CD8-positive, alpha-beta memory T cell (primary cell): ENCODE measurements at regions not wholly inside any gene's neighbourhood (a gene's known extent, or its start where the extent isn't known, plus 50 kb on each side); places are given as distances from the start of the nearest gene placed in this dataset.

Experiments
- CTCF ChIA-PET: fragments of 350-600 bp; sonication (Branson Sonifier 250); formaldehyde crosslinking; loops from one replicate; lab custom pipeline; 2021; ENCODE audit warnings: antibody characterized with exemption; lab: Charles Lee
- POLR2A ChIA-PET: fragments of 350-600 bp; sonication (Branson Sonifier 250); formaldehyde crosslinking; loops from one replicate; lab custom pipeline; 2021; ENCODE audit warnings: antibody characterized with exemption; lab: Charles Lee
- DNase-seq, 5 donors: peaks; one replicate each; pipeline versions ENCODE4 v3.0.0 to v3.0.0-alpha.2; 2020 to 2022; ENCODE audit warnings: mixed read lengths in 1 of 5
- H3K27ac ChIP-seq: one replicate; pipeline ENCODE4 v1.7.0; 2013; ENCODE audit warnings: low read depth, mild to moderate bottlenecking, low read length, moderate library complexity
- H3K27me3 ChIP-seq: 2 replicates; pipeline ENCODE4 v1.7.0; 2013; ENCODE audit warnings: low read length, mild to moderate bottlenecking; ENCODE audit not compliant: insufficient read depth, poor library complexity, severe bottlenecking
- H3K36me3 ChIP-seq: 2 replicates; pipeline ENCODE4 v1.7.0; 2013; ENCODE audit warnings: mild to moderate bottlenecking, low read length, moderate library complexity; ENCODE audit not compliant: insufficient read depth
- H3K4me1 ChIP-seq: 2 replicates; pipeline ENCODE4 v1.7.0; 2013; ENCODE audit warnings: mild to moderate bottlenecking, low read length, moderate library complexity; ENCODE audit not compliant: insufficient read depth
- H3K4me3 ChIP-seq: 2 replicates; pipeline ENCODE4 v1.7.0; 2013; ENCODE audit warnings: mild to moderate bottlenecking, low read length
- H3K9me3 ChIP-seq: 2 replicates; pipeline ENCODE4 v1.7.0; 2013; ENCODE audit warnings: mild to moderate bottlenecking, low read length
- H3K27ac Mint-ChIP-seq, 8 donors: one replicate each; pipeline ENCODE4 v1.8.0; 2020 to 2021; ENCODE audit warnings: mixed read lengths in 8 of 8, mild to moderate bottlenecking in 6 of 8, inconsistent platforms in 3 of 8, moderate library complexity in 3 of 8
- H3K27me3 Mint-ChIP-seq, 2 donors: one replicate each; pipeline ENCODE4 v1.8.0; 2020 to 2021; ENCODE audit warnings: mixed read lengths in 2 of 2, mild to moderate bottlenecking in 1 of 2, moderate library complexity in 1 of 2
- H3K36me3 Mint-ChIP-seq, 3 donors: one replicate each; pipeline ENCODE4 v1.8.0; 2020 to 2021; ENCODE audit warnings: mixed read lengths in 3 of 3, inconsistent platforms in 1 of 3, mild to moderate bottlenecking in 1 of 3
- H3K4me1 Mint-ChIP-seq, 3 donors: one replicate each; pipeline ENCODE4 v1.8.0; 2020 to 2021; ENCODE audit warnings: mixed read lengths in 3 of 3, inconsistent platforms in 1 of 3, mild to moderate bottlenecking in 1 of 3
- H3K4me3 Mint-ChIP-seq, 7 donors: one replicate each; pipeline ENCODE4 v1.8.0; 2020 to 2021; ENCODE audit warnings: mixed read lengths in 7 of 7, mild to moderate bottlenecking in 6 of 7, moderate library complexity in 4 of 7, inconsistent platforms in 2 of 7
- H3K9me3 Mint-ChIP-seq, 5 donors: one replicate each; pipeline ENCODE4 v1.8.0; 2020 to 2022; ENCODE audit warnings: mixed read lengths in 5 of 5, mild to moderate bottlenecking in 3 of 5, moderate library complexity in 2 of 5, inconsistent platforms in 1 of 5

DNA sequence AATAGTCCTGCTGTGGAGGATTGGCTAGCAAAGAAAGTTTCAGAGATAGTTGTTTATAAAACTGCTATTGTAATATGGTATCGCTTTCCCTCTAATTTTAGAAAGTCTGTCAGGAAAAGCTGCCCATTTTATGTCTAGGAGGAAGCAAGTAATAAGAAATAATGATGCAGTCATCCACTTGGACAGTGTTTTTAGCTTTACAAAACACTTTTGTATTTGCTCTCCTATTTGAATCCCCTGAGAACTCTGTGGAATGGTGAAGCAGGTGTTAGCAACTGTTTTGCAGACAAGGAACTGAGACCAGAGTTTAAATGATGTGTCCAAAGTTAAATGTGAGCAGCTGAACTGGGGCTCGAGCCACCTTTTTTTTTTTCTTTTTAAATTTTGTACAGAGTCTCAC is 455.8 kb downstream of the XPNPEP1 start:
- CTCF ChIA-PET, result no interaction called here
- no peak overlapping the region for H3K4me3 Mint-ChIP-seq

DNA sequence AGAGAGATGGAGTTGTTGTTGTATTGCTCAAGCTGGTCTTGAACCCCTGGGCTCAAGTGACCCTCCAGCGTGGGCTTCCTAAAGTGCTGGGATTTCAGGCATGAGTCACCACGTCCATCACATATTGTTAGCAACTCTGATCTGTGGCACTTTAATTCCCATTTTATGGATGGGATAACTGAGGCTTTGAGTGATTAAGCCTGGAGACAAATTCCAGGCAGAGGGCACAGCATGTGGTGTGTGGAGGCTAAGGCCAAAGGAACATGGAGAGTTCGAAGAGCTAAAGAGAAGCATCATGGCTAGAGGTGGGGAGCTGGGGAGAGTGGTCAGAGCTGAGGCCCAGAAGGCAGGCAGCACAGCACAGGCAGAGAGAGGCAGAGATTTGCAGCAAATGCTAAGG is 458.4 kb downstream of the XPNPEP1 start:
- ChIA-PET CTCF (no interaction called here), POLR2A (no interaction called here)
- no peak for DNase-seq
- Histone ChIP-seq H3K4me1 (no peaks in the 10 kb centered on the region), H3K36me3 (no peaks in the 10 kb centered on the region), H3K4me3 (no peak overlapping the region), H3K27ac (no peak overlapping the region), H3K9me3 (no peaks in the 10 kb centered on the region), H3K27me3 (no peaks in the 10 kb centered on the region)
- Mint-ChIP-seq H3K36me3 (no peaks in the 10 kb centered on the region), H3K4me1 (no peaks in the 10 kb centered on the region), H3K9me3 (no peaks in the 10 kb centered on the region), H3K27me3 (peaks cover 0 to 2% of the 10 kb centered on the region in 2 donors), H3K27ac (no peak overlapping the region), H3K4me3 (no peak overlapping the region)

More for the DNA sequence above, 455.8 kb downstream of the XPNPEP1 start:
- DNase-seq, result no peak
- no peaks in the 10 kb centered on the region for H3K27me3 ChIP-seq
- H3K36me3 ChIP-seq, result no peaks in the 10 kb centered on the region
- Mint-ChIP-seq H3K27me3 (peaks cover 0 to 2% of the 10 kb centered on the region in 2 donors), H3K9me3 (peaks cover 0 to 3% (median 0%) of the 10 kb centered on the region in 5 donors), H3K36me3 (no peaks in the 10 kb centered on the region), H3K4me1 (no peaks in the 10 kb centered on the region), H3K27ac (no peak overlapping the region)
- H3K4me3 ChIP-seq, result no peak overlapping the region
- H3K27ac ChIP-seq, result no peak overlapping the region
- POLR2A ChIA-PET, result no interaction called here
- no peaks in the 10 kb centered on the region for H3K9me3 ChIP-seq
- no peaks in the 10 kb centered on the region for H3K4me1 ChIP-seq

DNA sequence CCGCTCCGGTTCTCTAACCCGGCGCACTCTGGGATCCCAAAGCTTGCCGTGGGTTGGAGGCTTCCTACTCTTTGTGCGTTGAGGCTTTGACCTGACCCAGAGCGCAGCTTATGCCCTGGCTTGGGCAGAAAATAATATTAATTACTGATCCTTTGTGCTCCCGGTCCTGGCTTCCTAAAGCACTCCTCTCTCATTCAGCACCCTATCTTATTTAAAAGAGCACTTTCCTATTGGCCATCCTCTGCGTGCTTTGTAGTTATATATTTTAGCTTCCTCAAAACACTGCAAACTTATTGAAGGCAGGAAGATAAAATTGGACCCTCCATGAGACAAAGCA is 466.0 kb downstream of the XPNPEP1 start:
- ChIA-PET CTCF (no interaction called here), POLR2A (no interaction called here)
- no peaks in the 10 kb centered on the region for H3K27me3 ChIP-seq

DNA sequence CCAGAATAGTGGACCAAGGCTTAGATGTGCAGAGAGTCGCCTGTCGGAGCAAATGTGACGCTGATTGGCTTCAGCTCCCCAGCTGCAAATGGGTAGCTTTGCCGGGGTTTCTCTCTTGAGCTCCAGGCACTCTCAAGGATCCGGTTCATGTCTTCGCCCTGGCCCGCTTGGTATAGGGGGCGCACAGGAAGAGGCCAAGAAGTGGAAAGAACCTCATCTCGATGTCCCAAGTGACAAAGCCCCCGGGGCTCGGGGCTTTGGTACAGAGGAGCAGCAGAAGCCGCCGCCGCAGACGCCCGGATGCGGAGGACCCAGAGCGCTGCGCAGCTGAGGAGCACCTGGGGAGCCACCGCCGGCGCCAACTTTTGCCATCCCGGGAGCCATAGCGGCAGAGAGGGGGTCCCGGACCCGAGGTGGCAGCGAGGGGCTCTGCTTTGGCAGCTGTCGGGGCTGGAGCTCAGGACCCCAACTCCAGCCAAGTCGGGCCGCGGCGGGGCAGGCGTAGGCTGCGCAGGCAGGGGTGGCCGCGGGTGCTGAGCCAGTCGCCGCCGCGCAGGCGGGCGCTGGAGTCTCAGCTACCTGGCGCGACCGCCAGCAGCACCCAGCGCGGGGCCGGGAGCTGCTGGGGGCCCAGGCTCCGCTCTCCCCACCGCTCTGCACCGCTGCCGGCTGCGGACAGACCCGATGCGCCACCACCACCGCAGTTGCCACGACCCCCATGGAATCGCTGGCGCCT is 466.6 kb downstream of the XPNPEP1 start:
- no peak overlapping the region for H3K27ac Mint-ChIP-seq
- H3K9me3 ChIP-seq, result no peaks in the 10 kb centered on the region
- no peak for DNase-seq
- H3K27me3 Mint-ChIP-seq, result peaks cover 10 to 19% of the 10 kb centered on the region in 2 donors
- no peak overlapping the region for H3K4me3 ChIP-seq
- H3K36me3 ChIP-seq, result no peaks in the 10 kb centered on the region
- H3K9me3 Mint-ChIP-seq, result peaks cover 0 to 14% (median 6%) of the 10 kb centered on the region in 5 donors
- H3K4me1 ChIP-seq, result no peaks in the 10 kb centered on the region
- H3K36me3 Mint-ChIP-seq, result no peaks in the 10 kb centered on the region
- H3K27ac ChIP-seq, result no peak overlapping the region
- no peak overlapping the region for H3K4me3 Mint-ChIP-seq
- no peaks in the 10 kb centered on the region for H3K27me3 ChIP-seq
- H3K4me1 Mint-ChIP-seq, result no peaks in the 10 kb centered on the region
- CTCF ChIA-PET, result no interaction called here
- POLR2A ChIA-PET, result no interaction called here

More for the DNA sequence above, 466.0 kb downstream of the XPNPEP1 start:
- no peak for DNase-seq
- Mint-ChIP-seq H3K4me3 (no peak overlapping the region), H3K4me1 (no peaks in the 10 kb centered on the region), H3K27ac (no peak overlapping the region), H3K9me3 (peaks cover 0 to 14% (median 6%) of the 10 kb centered on the region in 5 donors), H3K36me3 (no peaks in the 10 kb centered on the region), H3K27me3 (peaks cover 10 to 19% of the 10 kb centered on the region in 2 donors)
- Histone ChIP-seq H3K4me3 (no peak overlapping the region), H3K4me1 (no peaks in the 10 kb centered on the region), H3K9me3 (no peaks in the 10 kb centered on the region), H3K36me3 (no peaks in the 10 kb centered on the region), H3K27ac (no peak overlapping the region)

- Histone ChIP-seq H3K4me1 (no peaks in the 10 kb centered on the region), H3K4me3 (no peak overlapping the region), H3K27me3 (no peaks in the 10 kb centered on the region), H3K27ac (no peak overlapping the region), H3K9me3 (no peaks in the 10 kb centered on the region), H3K36me3 (no peaks in the 10 kb centered on the region)
- Mint-ChIP-seq H3K4me1 (no peaks in the 10 kb centered on the region), H3K36me3 (no peaks in the 10 kb centered on the region), H3K9me3 (peaks cover 0 to 14% (median 6%) of the 10 kb centered on the region in 5 donors), H3K27me3 (peaks cover 10 to 19% of the 10 kb centered on the region in 2 donors), H3K27ac (no peak overlapping the region), H3K4me3 (no peak overlapping the region)
- ChIA-PET POLR2A (no interaction called here), CTCF (no interaction called here)
- DNase-seq, result no peak
Observed at GRCh38 chr10:109454691-109455090, 468.6 kb downstream of the XPNPEP1 start.

GRCh38 chr10:109451879-109452278 is 471.4 kb downstream of the XPNPEP1 start:
- no peak overlapping the region for H3K27ac ChIP-seq
- Mint-ChIP-seq H3K4me1 (no peaks in the 10 kb centered on the region), H3K27ac (no peak overlapping the region), H3K27me3 (peaks cover 0 to 3% of the 10 kb centered on the region in 2 donors), H3K36me3 (no peaks in the 10 kb centered on the region), H3K4me3 (no peak overlapping the region), H3K9me3 (peaks cover 0 to 6% (median 0%) of the 10 kb centered on the region in 5 donors)
- no peak for DNase-seq
- no peaks in the 10 kb centered on the region for H3K9me3 ChIP-seq
- ChIA-PET CTCF (no interaction called here), POLR2A (no interaction called here)
- no peaks in the 10 kb centered on the region for H3K4me1 ChIP-seq
- no peaks in the 10 kb centered on the region for H3K36me3 ChIP-seq
- no peaks in the 10 kb centered on the region for H3K27me3 ChIP-seq
- no peak overlapping the region for H3K4me3 ChIP-seq

DNA sequence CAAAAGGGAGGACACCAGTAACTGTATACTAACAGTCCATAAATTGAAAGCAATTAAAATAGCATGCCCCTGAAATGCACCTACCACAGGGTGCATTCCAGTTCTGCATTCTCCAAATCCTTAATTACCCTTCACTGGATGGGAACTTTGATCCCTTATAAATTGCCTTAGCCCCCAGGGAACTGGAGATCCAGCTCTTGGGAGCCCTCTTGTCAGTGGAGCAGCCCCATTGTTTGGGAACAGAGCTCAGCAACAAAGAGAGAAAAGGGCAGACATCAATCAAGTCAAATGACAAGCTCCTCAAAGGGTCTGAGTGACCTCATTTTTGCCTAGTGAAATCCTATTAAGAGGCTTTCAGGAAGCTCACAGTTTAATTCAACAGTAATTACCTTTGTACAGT is 472.6 kb downstream of the XPNPEP1 start:
- Histone ChIP-seq H3K36me3 (no peaks in the 10 kb centered on the region), H3K9me3 (no peaks in the 10 kb centered on the region), H3K4me3 (no peak overlapping the region), H3K27me3 (no peaks in the 10 kb centered on the region), H3K27ac (no peak overlapping the region), H3K4me1 (no peaks in the 10 kb centered on the region)
- no peak overlapping the region for H3K4me3 Mint-ChIP-seq
- no peaks in the 10 kb centered on the region for H3K4me1 Mint-ChIP-seq
- DNase-seq, result no peak
- H3K27me3 Mint-ChIP-seq, result peaks cover 0 to 1% of the 10 kb centered on the region in 2 donors
- CTCF ChIA-PET, result no interaction called here
- peaks cover 0 to 2% (median 0%) of the 10 kb centered on the region in 3 donors for H3K36me3 Mint-ChIP-seq
- POLR2A ChIA-PET, result no interaction called here
- no peak overlapping the region for H3K27ac Mint-ChIP-seq
- H3K9me3 Mint-ChIP-seq, result peaks cover 0 to 9% (median 1%) of the 10 kb centered on the region in 5 donors

DNA sequence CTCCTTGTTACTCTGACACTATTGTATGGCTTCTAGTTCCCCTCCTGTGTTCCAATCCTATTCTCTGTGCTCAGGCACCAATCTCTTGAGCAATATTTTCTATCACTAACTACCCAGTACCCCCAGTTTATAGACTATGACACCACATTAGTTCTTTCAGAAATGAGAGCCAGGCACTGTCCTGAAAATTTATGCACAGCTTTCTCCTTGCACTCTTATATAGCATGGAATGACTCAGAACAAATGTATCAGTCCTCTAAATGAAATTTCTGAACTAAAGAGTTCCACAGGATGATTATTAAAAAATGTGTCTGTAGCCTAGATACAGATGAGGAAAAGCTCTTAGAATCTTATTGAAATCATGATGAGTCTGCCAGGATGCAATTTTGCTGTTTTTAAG is 489.9 kb downstream of the XPNPEP1 start:
- peaks cover 0 to 1% (median 0%) of the 10 kb centered on the region in 5 donors for H3K9me3 Mint-ChIP-seq

More for the DNA sequence above, 489.9 kb downstream of the XPNPEP1 start:
- ChIA-PET POLR2A (no interaction called here), CTCF (no interaction called here)
- H3K27ac ChIP-seq, result no peak overlapping the region
- Mint-ChIP-seq H3K27ac (no peak overlapping the region), H3K4me3 (no peak overlapping the region), H3K36me3 (no peaks in the 10 kb centered on the region), H3K4me1 (no peaks in the 10 kb centered on the region), H3K27me3 (peaks cover 0 to 2% of the 10 kb centered on the region in 2 donors)
- no peaks in the 10 kb centered on the region for H3K9me3 ChIP-seq
- no peaks in the 10 kb centered on the region for H3K27me3 ChIP-seq
- DNase-seq, result no peak
- H3K36me3 ChIP-seq, result no peaks in the 10 kb centered on the region
- H3K4me3 ChIP-seq, result no peak overlapping the region
- H3K4me1 ChIP-seq, result no peaks in the 10 kb centered on the region
